ENCODE measurements at regions not wholly inside any gene's neighbourhood (a gene's known extent, or its start where the extent isn't known, plus 50 kb on each side); places are given as distances from the start of the nearest gene placed in this dataset.

DNA sequence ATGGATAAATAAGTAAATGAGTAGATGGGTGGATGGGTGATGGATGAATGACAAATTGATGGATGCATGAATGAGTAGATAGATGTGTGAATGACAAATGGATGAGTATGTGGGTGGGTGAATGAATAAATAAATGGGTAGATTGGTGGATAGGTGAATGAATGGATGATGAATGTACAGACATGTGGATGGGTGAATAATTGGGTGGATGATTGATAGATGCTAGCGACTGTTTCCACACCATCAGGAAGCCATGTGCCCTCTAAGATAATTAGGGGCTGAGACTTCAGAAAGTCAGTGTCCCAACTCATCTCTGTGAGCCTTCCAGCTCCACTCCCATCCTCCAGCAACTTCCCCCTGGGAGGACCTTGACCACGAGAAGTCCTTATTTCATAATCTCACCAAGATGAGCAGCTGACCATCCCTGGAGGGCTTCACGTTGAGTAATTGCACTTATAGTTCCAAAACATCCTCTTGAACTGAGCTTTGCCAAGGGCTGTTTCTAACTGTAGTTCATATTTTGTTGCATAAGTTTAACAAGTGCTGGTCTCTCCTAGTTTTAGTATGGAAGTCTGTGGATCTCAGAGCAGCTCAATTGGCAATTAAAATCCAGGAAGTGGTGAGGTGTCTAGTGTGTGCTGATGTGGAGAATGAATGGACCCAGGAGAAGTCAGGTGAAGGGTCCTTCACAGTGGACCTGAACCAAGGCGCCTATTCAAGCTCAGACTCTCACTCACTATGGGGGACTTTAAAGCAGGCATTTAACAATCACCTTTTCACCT is 295.7 kb downstream of the ADGRD1 start:
- H3K36me3 Mint-ChIP-seq: no peaks in the 10 kb centered on the region
- H3K9me3 Mint-ChIP-seq: peaks cover 6% of the 10 kb centered on the region
- no peak overlapping the region for H3K4me3 Mint-ChIP-seq
- no peak overlapping the region for H3K27ac Mint-ChIP-seq
- no peak for DNase-seq (ENCODE audit: low spot score)
- Histone ChIP-seq H3K27ac (no peak overlapping the region), H2AFZ (replicated peaks) (no peak overlapping the region), H3F3A (ENCODE audit: low read depth) (no peaks in the 10 kb centered on the region), H3K4me3 (no peak overlapping the region), H4K20me1 (ENCODE audit: low read depth) (no peaks in the 10 kb centered on the region), H3K4me2 (no peak overlapping the region), H3K27me3 (no peaks in the 10 kb centered on the region), H3K36me3 (no peaks in the 10 kb centered on the region), H3K79me2 (ENCODE audit: low read depth) (no peaks in the 10 kb centered on the region), H3K4me1 (no peaks in the 10 kb centered on the region), H3K9ac (no peak overlapping the region), H3K9me3 (ENCODE audit: low read depth) (no peaks in the 10 kb centered on the region)
- peaks cover 21% of the 10 kb centered on the region for H3K27me3 Mint-ChIP-seq (ENCODE audit: insufficient read depth, low read depth)
- TF ChIP-seq, protein P1, sequence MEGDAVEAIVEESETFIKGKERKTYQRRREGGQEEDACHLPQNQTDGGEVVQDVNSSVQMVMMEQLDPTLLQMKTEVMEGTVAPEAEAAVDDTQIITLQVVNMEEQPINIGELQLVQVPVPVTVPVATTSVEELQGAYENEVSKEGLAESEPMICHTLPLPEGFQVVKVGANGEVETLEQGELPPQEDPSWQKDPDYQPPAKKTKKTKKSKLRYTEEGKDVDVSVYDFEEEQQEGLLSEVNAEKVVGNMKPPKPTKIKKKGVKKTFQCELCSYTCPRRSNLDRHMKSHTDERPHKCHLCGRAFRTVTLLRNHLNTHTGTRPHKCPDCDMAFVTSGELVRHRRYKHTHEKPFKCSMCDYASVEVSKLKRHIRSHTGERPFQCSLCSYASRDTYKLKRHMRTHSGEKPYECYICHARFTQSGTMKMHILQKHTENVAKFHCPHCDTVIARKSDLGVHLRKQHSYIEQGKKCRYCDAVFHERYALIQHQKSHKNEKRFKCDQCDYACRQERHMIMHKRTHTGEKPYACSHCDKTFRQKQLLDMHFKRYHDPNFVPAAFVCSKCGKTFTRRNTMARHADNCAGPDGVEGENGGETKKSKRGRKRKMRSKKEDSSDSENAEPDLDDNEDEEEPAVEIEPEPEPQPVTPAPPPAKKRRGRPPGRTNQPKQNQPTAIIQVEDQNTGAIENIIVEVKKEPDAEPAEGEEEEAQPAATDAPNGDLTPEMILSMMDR (IDR thresholded peaks at IDR 0.05): no peak
- no peak for TF ChIP-seq EZH2 (IDR thresholded peaks at IDR 0.05)
- no peak for TF ChIP-seq EZH2phosphoT487 (IDR thresholded peaks at IDR 0.05)
- H3K4me1 Mint-ChIP-seq: no peaks in the 10 kb centered on the region

GRCh38 chr12:131250028-131250950 is 296.6 kb downstream of the ADGRD1 start:
- Mint-ChIP-seq H3K9me3 (peaks cover 6% of the 10 kb centered on the region), H3K27ac (no peak overlapping the region), H3K4me3 (no peak overlapping the region), H3K27me3 (ENCODE audit: insufficient read depth, low read depth) (peaks cover 23% of the 10 kb centered on the region), H3K36me3 (no peaks in the 10 kb centered on the region), H3K4me1 (no peaks in the 10 kb centered on the region)
- Histone ChIP-seq H3K79me2 (ENCODE audit: low read depth) (no peaks in the 10 kb centered on the region), H3F3A (ENCODE audit: low read depth) (no peaks in the 10 kb centered on the region), H3K4me2 (no peak overlapping the region), H3K4me3 (no peak overlapping the region), H3K4me1 (no peaks in the 10 kb centered on the region), H3K27me3 (no peaks in the 10 kb centered on the region), H3K27ac (no peak overlapping the region), H2AFZ (replicated peaks) (no peak overlapping the region), H4K20me1 (ENCODE audit: low read depth) (no peaks in the 10 kb centered on the region), H3K36me3 (no peaks in the 10 kb centered on the region), H3K9me3 (ENCODE audit: low read depth) (no peaks in the 10 kb centered on the region), H3K9ac (no peak overlapping the region)
- no peak for DNase-seq (ENCODE audit: low spot score)
- TF ChIP-seq, protein P1 (IDR thresholded peaks at IDR 0.05): no peak
- TF ChIP-seq EZH2 (IDR thresholded peaks at IDR 0.05): no peak
- no peak for TF ChIP-seq EZH2phosphoT487 (IDR thresholded peaks at IDR 0.05)

DNA sequence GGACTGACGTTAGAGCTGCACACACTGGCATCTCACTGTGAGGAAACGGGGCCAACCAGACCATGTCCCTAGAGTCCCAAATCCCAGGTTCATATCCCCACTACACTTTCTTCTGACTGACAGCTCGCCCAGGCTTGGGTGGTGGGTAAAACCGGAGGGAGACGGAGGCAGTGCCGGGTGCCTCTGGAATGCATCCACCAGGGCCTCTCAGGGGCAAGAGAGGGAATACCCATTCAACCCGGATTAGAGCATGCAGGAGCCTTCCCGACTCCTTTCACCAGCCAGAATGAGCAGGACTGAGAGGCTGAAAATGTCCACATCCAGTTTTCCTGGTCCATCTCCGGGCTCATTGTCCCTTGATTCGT is 297.2 kb downstream of the ADGRD1 start:
- H3K36me3 Mint-ChIP-seq: no peaks in the 10 kb centered on the region
- Histone ChIP-seq H3K27me3 (no peaks in the 10 kb centered on the region), H3K4me2 (no peak overlapping the region), H2AFZ (replicated peaks) (no peak overlapping the region), H4K20me1 (ENCODE audit: low read depth) (no peaks in the 10 kb centered on the region), H3F3A (ENCODE audit: low read depth) (no peaks in the 10 kb centered on the region), H3K9ac (no peak overlapping the region), H3K79me2 (ENCODE audit: low read depth) (no peaks in the 10 kb centered on the region), H3K27ac (no peak overlapping the region), H3K4me3 (no peak overlapping the region), H3K9me3 (ENCODE audit: low read depth) (no peaks in the 10 kb centered on the region), H3K36me3 (no peaks in the 10 kb centered on the region), H3K4me1 (no peaks in the 10 kb centered on the region)
- H3K4me3 Mint-ChIP-seq: no peak overlapping the region
- DNase-seq (ENCODE audit: low spot score): no peak
- H3K27ac Mint-ChIP-seq: no peak overlapping the region
- TF ChIP-seq EZH2 (IDR thresholded peaks at IDR 0.05) (no peak), EZH2phosphoT487 (IDR thresholded peaks at IDR 0.05) (no peak)
- TF ChIP-seq, protein P1 (IDR thresholded peaks at IDR 0.05): no peak
- no peaks in the 10 kb centered on the region for H3K4me1 Mint-ChIP-seq
- peaks cover 6% of the 10 kb centered on the region for H3K9me3 Mint-ChIP-seq
- H3K27me3 Mint-ChIP-seq (ENCODE audit: insufficient read depth, low read depth): peaks cover 23% of the 10 kb centered on the region
